ENCODE measurements at regions not wholly inside any gene's neighbourhood (a gene's known extent, or its start where the extent isn't known, plus 50 kb on each side); places are given as distances from the start of the nearest gene placed in this dataset.
A peak's percentile ranks its signal among the peaks of the same experiment; 100 is the strongest.
"Not testable (repeated sequence)": the region's sequence is repeated elsewhere in the genome, so short reads cannot be mapped to it uniquely, and the experiment has no call there.

DNA sequence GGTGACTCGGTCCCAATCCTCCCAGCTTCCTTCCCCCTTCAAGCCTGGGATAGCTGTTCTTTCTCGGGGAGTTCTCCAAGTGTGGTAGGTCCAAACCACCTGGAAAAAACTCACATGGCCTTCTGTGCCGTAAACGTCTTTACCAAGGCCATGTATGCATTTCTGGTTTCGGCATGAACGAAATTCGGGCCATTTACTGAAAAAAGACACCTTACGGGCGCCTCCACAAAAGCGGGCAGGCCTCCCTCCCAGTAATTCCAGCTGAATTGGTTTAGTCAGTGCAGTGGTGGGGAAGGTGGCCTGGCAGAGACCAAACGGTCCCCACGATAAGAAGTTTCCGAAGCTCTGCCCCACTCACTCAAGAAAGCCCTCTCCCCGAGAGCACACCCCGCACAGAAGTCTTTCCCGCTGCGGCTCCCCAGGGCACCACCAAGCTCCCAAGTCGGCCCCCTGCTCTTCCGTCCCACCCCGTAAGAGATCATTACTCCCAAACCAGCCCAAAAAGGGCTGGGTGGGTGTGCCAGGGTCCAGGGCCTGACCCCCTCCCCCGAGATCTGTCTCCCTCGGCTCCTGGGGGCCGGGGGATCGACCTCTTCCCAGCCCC is 86.3 kb upstream of the MELK start:
- Mint-ChIP-seq H3K27ac (peak overlapping the region; percentile 75), H3K4me3 (peak overlapping the region; percentile 91), H3K9me3 (no peaks in the 10 kb centered on the region), H3K36me3 (ENCODE audit: low read depth) (peaks cover 10% of the 10 kb centered on the region), H3K4me1 (ENCODE audit: low read depth) (peaks cover 39% of the 10 kb centered on the region), H3K27me3 (ENCODE audit: low read depth) (no peaks in the 10 kb centered on the region)
- DNase-seq (ENCODE audit: low spot score): peak; percentile 8

- Mint-ChIP-seq H3K4me1 (ENCODE audit: low read depth) (peaks cover 40% of the 10 kb centered on the region), H3K4me3 (peak overlapping the region; percentile 91), H3K36me3 (ENCODE audit: low read depth) (peaks cover 10% of the 10 kb centered on the region), H3K9me3 (no peaks in the 10 kb centered on the region), H3K27ac (peak overlapping the region; percentile 75), H3K27me3 (ENCODE audit: low read depth) (no peaks in the 10 kb centered on the region)
- no peak for DNase-seq (ENCODE audit: low spot score)
Measured at GRCh38 chr9:36485647-36486328, 85.7 kb upstream of the RNF38 start.

DNA sequence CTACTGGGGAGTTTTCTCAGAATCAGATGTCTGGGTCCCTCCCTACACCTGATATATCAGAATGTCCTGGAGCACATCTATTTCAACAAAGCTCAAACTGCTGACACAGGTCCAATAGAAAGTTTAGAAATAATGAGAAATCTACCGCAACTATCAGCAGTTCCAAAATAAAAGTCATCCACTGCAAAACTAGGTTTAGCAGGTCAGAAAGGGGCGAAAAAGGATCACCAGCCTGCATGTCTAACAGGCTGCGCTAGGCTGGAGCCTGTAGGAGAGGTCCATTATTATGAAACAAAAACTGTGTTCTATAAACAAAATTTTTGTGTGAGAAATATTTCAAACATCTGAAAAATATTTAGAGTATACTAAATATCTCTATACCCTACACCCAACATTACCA is 84.1 kb upstream of the RNF38 start:
- no peaks in the 10 kb centered on the region for H3K9me3 Mint-ChIP-seq
- H3K36me3 Mint-ChIP-seq (ENCODE audit: low read depth): peaks cover 12% of the 10 kb centered on the region
- no peaks in the 10 kb centered on the region for H3K27me3 Mint-ChIP-seq (ENCODE audit: low read depth)
- H3K4me3 Mint-ChIP-seq: peak overlapping the region; percentile 6
- H3K27ac Mint-ChIP-seq: no peak overlapping the region
- no peak for DNase-seq (ENCODE audit: low spot score)
- peaks cover 40% of the 10 kb centered on the region for H3K4me1 Mint-ChIP-seq (ENCODE audit: low read depth)

DNA sequence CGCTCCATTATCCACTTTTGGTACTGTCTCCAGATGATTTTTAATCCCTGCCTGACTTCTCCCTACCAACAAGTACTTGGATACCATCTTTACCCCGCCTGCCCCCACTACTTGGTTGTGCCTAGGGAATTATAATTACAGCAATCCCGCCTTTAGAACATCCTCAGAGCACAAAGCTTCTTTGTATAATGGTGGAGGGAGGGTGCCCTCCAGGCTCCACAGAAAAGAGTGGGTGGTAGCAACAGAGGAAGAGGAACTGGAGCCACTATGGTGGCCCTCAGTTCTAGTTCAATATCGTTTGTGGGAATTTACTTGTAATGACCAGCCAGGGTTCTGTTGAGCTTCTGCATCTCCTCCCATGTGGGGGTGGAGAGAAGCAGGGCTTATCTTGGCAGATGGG is 79.0 kb upstream of the RNF38 start:
- peaks cover 7% of the 10 kb centered on the region for H3K36me3 Mint-ChIP-seq (ENCODE audit: low read depth)
- H3K9me3 Mint-ChIP-seq: no peaks in the 10 kb centered on the region
- H3K27ac Mint-ChIP-seq: no peak overlapping the region
- no peaks in the 10 kb centered on the region for H3K27me3 Mint-ChIP-seq (ENCODE audit: low read depth)
- peaks cover 19% of the 10 kb centered on the region for H3K4me1 Mint-ChIP-seq (ENCODE audit: low read depth)
- H3K4me3 Mint-ChIP-seq: no peak overlapping the region
- no peak for DNase-seq (ENCODE audit: low spot score)

- H3K27ac Mint-ChIP-seq: peak overlapping the region; percentile 97
- H3K36me3 Mint-ChIP-seq (ENCODE audit: low read depth): peaks cover 4% of the 10 kb centered on the region
- H3K27me3 Mint-ChIP-seq (ENCODE audit: low read depth): no peaks in the 10 kb centered on the region
- no peak for DNase-seq (ENCODE audit: low spot score)
- no peaks in the 10 kb centered on the region for H3K9me3 Mint-ChIP-seq
- peak overlapping the region; percentile 87 for H3K4me3 Mint-ChIP-seq
- H3K4me1 Mint-ChIP-seq (ENCODE audit: low read depth): peaks cover 29% of the 10 kb centered on the region
Measured at GRCh38 chr9:36471359-36471758, 71.3 kb upstream of the RNF38 start.

DNA sequence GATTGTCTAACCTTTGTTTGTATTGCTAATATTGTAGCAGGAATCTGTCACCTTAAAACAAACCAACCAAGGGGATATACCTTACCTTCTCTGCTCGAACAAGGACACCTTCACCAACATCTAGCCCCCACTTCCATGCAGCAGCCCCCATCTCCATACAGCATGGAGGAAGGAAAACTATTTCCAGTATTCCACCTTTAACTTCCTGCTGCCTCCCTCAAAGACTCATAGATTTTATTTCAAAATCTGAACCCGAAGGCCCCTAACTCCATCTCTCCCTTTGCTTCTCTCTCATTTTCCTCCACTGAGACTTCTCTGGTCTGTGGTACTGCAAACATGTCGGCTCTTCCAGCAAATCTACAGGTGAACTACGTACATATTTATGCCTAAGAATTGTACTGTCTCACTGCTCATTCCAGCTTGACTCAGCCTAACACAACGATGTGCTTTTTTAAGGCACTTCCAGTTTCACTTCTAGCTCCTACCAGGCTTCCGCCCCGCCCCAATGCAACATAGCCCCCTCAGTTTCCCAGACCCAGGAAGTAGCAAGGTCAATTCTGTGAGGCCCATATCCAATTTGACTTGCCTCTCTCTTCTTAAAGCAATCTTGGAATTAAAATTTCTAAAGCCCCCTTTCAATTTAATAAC is 70.7 kb upstream of the RNF38 start:
- H3K36me3 Mint-ChIP-seq (ENCODE audit: low read depth): peaks cover 4% of the 10 kb centered on the region
- H3K27ac Mint-ChIP-seq: peak overlapping the region; percentile 97
- peak; percentile 61 for DNase-seq (ENCODE audit: low spot score)
- no peaks in the 10 kb centered on the region for H3K27me3 Mint-ChIP-seq (ENCODE audit: low read depth)
- peaks cover 29% of the 10 kb centered on the region for H3K4me1 Mint-ChIP-seq (ENCODE audit: low read depth)
- peak overlapping the region; percentile 87 for H3K4me3 Mint-ChIP-seq
- H3K9me3 Mint-ChIP-seq: no peaks in the 10 kb centered on the region

DNA sequence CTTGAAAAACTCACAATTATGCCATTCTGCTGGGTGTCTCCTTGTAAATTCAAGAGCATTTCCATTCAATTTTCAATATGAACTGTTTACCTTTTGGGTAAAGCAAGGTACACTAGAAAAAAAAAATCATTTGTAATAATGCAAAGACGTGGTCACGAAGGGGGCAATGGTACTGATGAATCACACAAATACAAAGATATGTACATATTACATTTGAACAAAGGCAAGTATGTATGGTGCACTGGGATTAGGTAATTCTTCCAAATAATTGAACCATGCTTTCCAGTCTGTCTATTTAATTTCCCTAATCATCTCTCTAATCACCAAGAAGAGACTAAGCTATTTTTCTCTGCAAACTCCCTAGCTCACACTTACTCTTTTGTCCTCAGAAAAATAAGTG is 63.4 kb upstream of the RNF38 start:
- no peak overlapping the region for H3K4me3 Mint-ChIP-seq
- H3K27me3 Mint-ChIP-seq (ENCODE audit: low read depth): no peaks in the 10 kb centered on the region
- peaks cover 18% of the 10 kb centered on the region for H3K36me3 Mint-ChIP-seq (ENCODE audit: low read depth)
- DNase-seq (ENCODE audit: low spot score): no peak
- peaks cover 39% of the 10 kb centered on the region for H3K4me1 Mint-ChIP-seq (ENCODE audit: low read depth)
- H3K9me3 Mint-ChIP-seq: no peaks in the 10 kb centered on the region
- H3K27ac Mint-ChIP-seq: no peak overlapping the region

DNA sequence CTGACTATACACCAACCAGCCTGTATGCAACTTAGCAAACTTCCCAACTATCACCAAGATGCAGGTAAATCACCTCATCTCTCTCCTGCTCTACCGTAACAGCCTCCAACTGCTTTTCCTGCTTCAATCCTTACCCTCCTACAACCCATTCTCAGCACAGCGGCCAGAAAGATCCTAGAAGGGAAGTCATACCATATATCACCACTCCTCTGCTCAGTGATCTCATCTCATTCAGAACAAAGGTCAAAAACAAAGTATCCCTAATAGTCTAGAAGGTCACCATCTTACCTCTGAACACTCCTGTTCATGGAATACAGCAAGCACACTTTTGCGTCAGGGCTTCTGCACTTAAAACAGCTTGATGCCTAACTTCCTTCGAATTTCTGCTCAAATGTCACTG is 62.2 kb upstream of the RNF38 start:
- no peaks in the 10 kb centered on the region for H3K9me3 Mint-ChIP-seq

GRCh38 chr9:36461323-36461722 is 61.3 kb upstream of the RNF38 start:
- H3K4me3 Mint-ChIP-seq: no peak overlapping the region
- no peaks in the 10 kb centered on the region for H3K9me3 Mint-ChIP-seq
- H3K4me1 Mint-ChIP-seq (ENCODE audit: low read depth): peaks cover 51% of the 10 kb centered on the region
- no peaks in the 10 kb centered on the region for H3K27me3 Mint-ChIP-seq (ENCODE audit: low read depth)
- H3K27ac Mint-ChIP-seq: peak overlapping the region; percentile 6
- no peak for DNase-seq (ENCODE audit: low spot score)
- peaks cover 26% of the 10 kb centered on the region for H3K36me3 Mint-ChIP-seq (ENCODE audit: low read depth)

More for the DNA sequence above, 62.2 kb upstream of the RNF38 start:
- no peak overlapping the region for H3K27ac Mint-ChIP-seq
- H3K4me1 Mint-ChIP-seq (ENCODE audit: low read depth): peaks cover 43% of the 10 kb centered on the region
- DNase-seq (ENCODE audit: low spot score): no peak
- H3K4me3 Mint-ChIP-seq: no peak overlapping the region
- peaks cover 22% of the 10 kb centered on the region for H3K36me3 Mint-ChIP-seq (ENCODE audit: low read depth)
- H3K27me3 Mint-ChIP-seq (ENCODE audit: low read depth): no peaks in the 10 kb centered on the region

DNA sequence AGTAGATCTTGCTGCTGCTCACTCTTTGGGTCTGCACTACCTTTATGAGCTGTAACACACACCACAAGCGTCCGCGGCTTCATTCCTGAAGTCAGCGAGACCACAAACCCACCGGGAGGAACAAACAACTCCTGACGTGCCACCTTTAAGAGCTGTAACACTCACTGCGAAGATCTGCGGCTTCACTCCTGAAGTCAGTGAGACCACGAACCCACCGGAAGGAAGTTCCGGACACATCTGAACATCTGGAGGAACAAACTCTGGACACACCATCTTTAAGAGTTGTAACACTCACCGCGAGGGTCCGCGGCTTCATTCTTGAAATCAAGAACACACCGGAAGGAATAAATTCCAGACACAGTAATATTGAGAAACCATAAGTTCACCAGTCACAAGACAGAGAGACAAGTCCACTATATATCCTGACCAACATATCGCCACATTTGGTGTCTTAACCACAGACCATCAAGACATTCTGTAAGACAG is 58.4 kb upstream of the RNF38 start:
- DNase-seq (ENCODE audit: low spot score): peak; percentile 85
- peak overlapping the region; percentile 77 for H3K27ac Mint-ChIP-seq
- H3K27me3 Mint-ChIP-seq (ENCODE audit: low read depth); H3K9me3 Mint-ChIP-seq: not testable (repeated sequence)
- H3K4me1 Mint-ChIP-seq (ENCODE audit: low read depth): peaks cover 49% of the 10 kb centered on the region
- peak overlapping the region; percentile 70 for H3K4me3 Mint-ChIP-seq
- H3K36me3 Mint-ChIP-seq (ENCODE audit: low read depth): peaks cover 22% of the 10 kb centered on the region

GRCh38 chr9:36457836-36458429 is 57.9 kb upstream of the RNF38 start:
- H3K4me1 Mint-ChIP-seq (ENCODE audit: low read depth): peaks cover 44% of the 10 kb centered on the region
- no peak for DNase-seq (ENCODE audit: low spot score)
- peaks cover 17% of the 10 kb centered on the region for H3K36me3 Mint-ChIP-seq (ENCODE audit: low read depth)
- no peaks in the 10 kb centered on the region for H3K27me3 Mint-ChIP-seq (ENCODE audit: low read depth)
- no peaks in the 10 kb centered on the region for H3K9me3 Mint-ChIP-seq
- peak overlapping the region; percentile 77 for H3K27ac Mint-ChIP-seq
- H3K4me3 Mint-ChIP-seq: peak overlapping the region; percentile 70

- Mint-ChIP-seq H3K27ac (no peak overlapping the region), H3K4me3 (peak overlapping the region; percentile 70), H3K9me3 (no peaks in the 10 kb centered on the region), H3K4me1 (ENCODE audit: low read depth) (peaks cover 44% of the 10 kb centered on the region), H3K36me3 (ENCODE audit: low read depth) (peaks cover 13% of the 10 kb centered on the region), H3K27me3 (ENCODE audit: low read depth) (no peaks in the 10 kb centered on the region)
- no peak for DNase-seq (ENCODE audit: low spot score)
Measured at GRCh38 chr9:36456480-36457065, 56.5 kb upstream of the RNF38 start.

DNA sequence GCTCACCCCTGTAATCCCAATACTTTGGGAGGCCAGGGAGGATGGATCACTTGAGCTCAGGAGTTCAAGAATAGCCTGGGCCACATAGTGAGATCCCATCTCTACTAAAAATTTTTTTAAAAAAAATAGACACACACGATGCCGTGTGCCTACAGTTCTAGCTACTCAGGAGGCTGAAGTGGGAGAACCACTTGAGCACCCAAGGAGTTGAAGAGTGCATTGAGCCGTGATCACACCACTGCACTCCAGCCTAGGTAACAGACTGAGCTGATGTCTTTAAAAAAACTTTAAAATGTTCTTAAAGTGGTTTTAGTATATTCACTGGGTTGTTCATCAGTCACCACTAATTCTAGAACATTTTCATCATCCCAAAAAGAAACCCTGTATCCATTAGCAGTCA is 51.9 kb upstream of the RNF38 start:
- H3K4me1 Mint-ChIP-seq (ENCODE audit: low read depth): peaks cover 13% of the 10 kb centered on the region

More for the DNA sequence above, 51.9 kb upstream of the RNF38 start:
- DNase-seq (ENCODE audit: low spot score): no peak
- Mint-ChIP-seq H3K27me3 (ENCODE audit: low read depth) (no peaks in the 10 kb centered on the region), H3K36me3 (ENCODE audit: low read depth) (peaks cover 5% of the 10 kb centered on the region), H3K27ac (no peak overlapping the region), H3K9me3 (no peaks in the 10 kb centered on the region), H3K4me3 (no peak overlapping the region)
